ENCODE measurements at regions not wholly inside any gene's neighbourhood (a gene's known extent, or its start where the extent isn't known, plus 50 kb on each side); places are given as distances from the start of the nearest gene placed in this dataset.

- in situ Hi-C loops (cut with MboI), result no loop called here
- no peaks in the 10 kb centered on the region for H3K36me3 ChIP-seq (ENCODE audit: low read depth)
- no peaks in the 10 kb centered on the region for H4K20me1 ChIP-seq (ENCODE audit: insufficient read depth)
- WGBS, 2 experiments (ENCODE audit: low coverage in 1 of 2, low lambda C conversion rate in 2 of 2, missing lambda C conversion rate in 2 of 2), result 11 to 26% methylated on average over 1 of the region's 1 CpG
- H3K4me1 ChIP-seq (ENCODE audit: insufficient read depth), result no peaks in the 10 kb centered on the region
- peaks cover 3% of the 10 kb centered on the region for H3K9me3 ChIP-seq (ENCODE audit: low read depth)
- peak; percentile 1 for DNase-seq
- H3F3A ChIP-seq (ENCODE audit: insufficient read depth), result no peaks in the 10 kb centered on the region
- no peak overlapping the region for H2AFZ ChIP-seq
- no peaks in the 10 kb centered on the region for H3K9me2 ChIP-seq (ENCODE audit: insufficient read depth)
- H3K79me2 ChIP-seq (ENCODE audit: insufficient read depth), result no peaks in the 10 kb centered on the region
- H3K27ac ChIP-seq, result no peak overlapping the region
- no peak overlapping the region for H3K4me2 ChIP-seq (ENCODE audit: unreplicated experiment)
- TF ChIP-seq EZH2 (IDR thresholded peaks at IDR 0.05; ENCODE audit: insufficient read depth, poor library complexity, severe bottlenecking) (no peak), EZH2phosphoT487 (IDR thresholded peaks at IDR 0.05; ENCODE audit: insufficient read depth, low read depth) (no peak)
- H3K27me3 ChIP-seq (replicated peaks; ENCODE audit: insufficient read depth), result no peaks in the 10 kb centered on the region
- H3K4me3 ChIP-seq, result no peak overlapping the region
- H3K9ac ChIP-seq, result no peak overlapping the region
These were observed 1074.3 kb upstream of the PCDH9 start for GRCh38 chr13:68304286-68304893.

- in situ Hi-C loops (cut with MboI), result no loop called here
- H3K9me3 ChIP-seq (ENCODE audit: low read depth), result no peaks in the 10 kb centered on the region
- no peak for DNase-seq
- H3K4me3 ChIP-seq, result no peak overlapping the region
- no peaks in the 10 kb centered on the region for H3K79me2 ChIP-seq (ENCODE audit: insufficient read depth)
- no peak overlapping the region for H3K27ac ChIP-seq
- no peaks in the 10 kb centered on the region for H3K4me1 ChIP-seq (ENCODE audit: insufficient read depth)
- H4K20me1 ChIP-seq (ENCODE audit: insufficient read depth), result no peaks in the 10 kb centered on the region
- H3K9ac ChIP-seq, result no peak overlapping the region
- TF ChIP-seq EZH2phosphoT487 (IDR thresholded peaks at IDR 0.05; ENCODE audit: insufficient read depth, low read depth) (no peak), EZH2 (IDR thresholded peaks at IDR 0.05; ENCODE audit: insufficient read depth, poor library complexity, severe bottlenecking) (no peak)
- H3K4me2 ChIP-seq (ENCODE audit: unreplicated experiment), result no peak overlapping the region
- no peaks in the 10 kb centered on the region for H3K27me3 ChIP-seq (replicated peaks; ENCODE audit: insufficient read depth)
- H3K36me3 ChIP-seq (ENCODE audit: low read depth), result no peaks in the 10 kb centered on the region
- H3F3A ChIP-seq (ENCODE audit: insufficient read depth), result no peaks in the 10 kb centered on the region
- H2AFZ ChIP-seq, result no peak overlapping the region
- no peaks in the 10 kb centered on the region for H3K9me2 ChIP-seq (ENCODE audit: insufficient read depth)
These were observed 1063.5 kb upstream of the PCDH9 start for GRCh38 chr13:68293631-68294030.

- Histone ChIP-seq H4K20me1 (ENCODE audit: insufficient read depth) (no peaks in the 10 kb centered on the region), H3K4me3 (no peak overlapping the region), H3K4me1 (ENCODE audit: insufficient read depth) (no peaks in the 10 kb centered on the region), H3K79me2 (ENCODE audit: insufficient read depth) (no peaks in the 10 kb centered on the region), H3K27ac (no peak overlapping the region), H3K27me3 (replicated peaks; ENCODE audit: insufficient read depth) (no peaks in the 10 kb centered on the region), H3F3A (ENCODE audit: insufficient read depth) (no peaks in the 10 kb centered on the region), H3K9me3 (ENCODE audit: low read depth) (no peaks in the 10 kb centered on the region), H3K9ac (no peak overlapping the region), H2AFZ (no peak overlapping the region), H3K9me2 (ENCODE audit: insufficient read depth) (no peaks in the 10 kb centered on the region), H3K36me3 (ENCODE audit: low read depth) (no peaks in the 10 kb centered on the region), H3K4me2 (ENCODE audit: unreplicated experiment) (no peak overlapping the region)
- DNase-seq, result no peak
- 2 to 11% methylated on average over 2 of the region's 2 CpGs for WGBS, 2 experiments (ENCODE audit: low coverage in 1 of 2, low lambda C conversion rate in 2 of 2, missing lambda C conversion rate in 2 of 2)
- no peak for TF ChIP-seq EZH2 (IDR thresholded peaks at IDR 0.05; ENCODE audit: insufficient read depth, poor library complexity, severe bottlenecking)
- TF ChIP-seq EZH2phosphoT487 (IDR thresholded peaks at IDR 0.05; ENCODE audit: insufficient read depth, low read depth), result no peak
- in situ Hi-C loops (cut with MboI), result no loop called here
These were observed 1062.5 kb upstream of the PCDH9 start for GRCh38 chr13:68292601-68293000.

- Histone ChIP-seq H3K4me3 (no peak overlapping the region), H4K20me1 (ENCODE audit: insufficient read depth) (no peaks in the 10 kb centered on the region), H3K79me2 (ENCODE audit: insufficient read depth) (no peaks in the 10 kb centered on the region), H3K9ac (no peak overlapping the region), H3K27ac (no peak overlapping the region), H3K27me3 (replicated peaks; ENCODE audit: insufficient read depth) (no peaks in the 10 kb centered on the region), H3K9me3 (ENCODE audit: low read depth) (no peaks in the 10 kb centered on the region), H3K4me1 (ENCODE audit: insufficient read depth) (no peaks in the 10 kb centered on the region), H2AFZ (no peak overlapping the region), H3K9me2 (ENCODE audit: insufficient read depth) (no peaks in the 10 kb centered on the region), H3K4me2 (ENCODE audit: unreplicated experiment) (no peak overlapping the region), H3F3A (ENCODE audit: insufficient read depth) (no peaks in the 10 kb centered on the region), H3K36me3 (ENCODE audit: low read depth) (no peaks in the 10 kb centered on the region)
- DNase-seq, result no peak
- TF ChIP-seq EZH2 (IDR thresholded peaks at IDR 0.05; ENCODE audit: insufficient read depth, poor library complexity, severe bottlenecking), result no peak
- no peak for TF ChIP-seq EZH2phosphoT487 (IDR thresholded peaks at IDR 0.05; ENCODE audit: insufficient read depth, low read depth)
- in situ Hi-C loops (cut with MboI), result no loop called here
- 7 to 14% methylated on average over 4 of the region's 4 CpGs for WGBS, 2 experiments (ENCODE audit: low coverage in 1 of 2, low lambda C conversion rate in 2 of 2, missing lambda C conversion rate in 2 of 2)
These were observed 1061.5 kb upstream of the PCDH9 start for GRCh38 chr13:68291595-68291994.

GRCh38 chr13:68275758-68276157 lies 1045.6 kb upstream of the PCDH9 start:
- no peaks in the 10 kb centered on the region for H3K9me2 ChIP-seq (ENCODE audit: insufficient read depth)
- H3K27me3 ChIP-seq (replicated peaks; ENCODE audit: insufficient read depth), result no peaks in the 10 kb centered on the region
- no peak overlapping the region for H3K27ac ChIP-seq
- TF ChIP-seq EZH2 (IDR thresholded peaks at IDR 0.05; ENCODE audit: insufficient read depth, poor library complexity, severe bottlenecking), result no peak
- no peak for TF ChIP-seq EZH2phosphoT487 (IDR thresholded peaks at IDR 0.05; ENCODE audit: insufficient read depth, low read depth)
- H4K20me1 ChIP-seq (ENCODE audit: insufficient read depth), result no peaks in the 10 kb centered on the region
- 43 to 59% methylated on average over 1 of the region's 1 CpG for WGBS, 2 experiments (ENCODE audit: low coverage in 1 of 2, low lambda C conversion rate in 2 of 2, missing lambda C conversion rate in 2 of 2)
- no peak overlapping the region for H3K9ac ChIP-seq
- H3K4me2 ChIP-seq (ENCODE audit: unreplicated experiment), result no peak overlapping the region
- peaks cover 3% of the 10 kb centered on the region for H3K9me3 ChIP-seq (ENCODE audit: low read depth)
- no peak overlapping the region for H3K4me3 ChIP-seq
- in situ Hi-C loops (cut with MboI), result no loop called here
- H2AFZ ChIP-seq, result no peak overlapping the region
- no peaks in the 10 kb centered on the region for H3K36me3 ChIP-seq (ENCODE audit: low read depth)
- H3F3A ChIP-seq (ENCODE audit: insufficient read depth), result no peaks in the 10 kb centered on the region
- DNase-seq, result no peak
- H3K79me2 ChIP-seq (ENCODE audit: insufficient read depth), result no peaks in the 10 kb centered on the region
- H3K4me1 ChIP-seq (ENCODE audit: insufficient read depth), result no peaks in the 10 kb centered on the region

Measured in GM23248 (cell line).